ENCODE measurements at regions not wholly inside any gene's neighbourhood (a gene's known extent, or its start where the extent isn't known, plus 50 kb on each side); places are given as distances from the start of the nearest gene placed in this dataset.

- FAIRE-seq (no peak), DNase-seq (ENCODE audit: insufficient read length, low spot score) (no peak)
- TF ChIP-seq CTCF (IDR thresholded peaks at IDR 0.05; ENCODE audit: insufficient read depth, missing control alignments): no peak
Observed at GRCh38 chr6:231779-232178, 60.5 kb upstream of the DUSP22 start.

GRCh38 chr6:232982-233640 lies 59.2 kb upstream of the DUSP22 start:
- no peak for TF ChIP-seq CTCF (IDR thresholded peaks at IDR 0.05; ENCODE audit: insufficient read depth, missing control alignments)
- DNase-seq (ENCODE audit: insufficient read length, low spot score) (no peak), FAIRE-seq (no peak)

- no peak for TF ChIP-seq CTCF (IDR thresholded peaks at IDR 0.05; ENCODE audit: insufficient read depth, missing control alignments)
- FAIRE-seq (no peak), DNase-seq (ENCODE audit: insufficient read length, low spot score) (no peak)
Observed at GRCh38 chr6:234706-235372, 57.4 kb upstream of the DUSP22 start.

- FAIRE-seq: no peak
- TF ChIP-seq CTCF (IDR thresholded peaks at IDR 0.05; ENCODE audit: insufficient read depth, missing control alignments): no peak
- no peak for DNase-seq (ENCODE audit: insufficient read length, low spot score)
Observed at GRCh38 chr6:235763-236360, 56.4 kb upstream of the DUSP22 start.

GRCh38 chr6:236519-236918 lies 55.8 kb upstream of the DUSP22 start:
- TF ChIP-seq CTCF (IDR thresholded peaks at IDR 0.05; ENCODE audit: insufficient read depth, missing control alignments): no peak
- DNase-seq (ENCODE audit: insufficient read length, low spot score) (no peak), FAIRE-seq (no peak)

- no peak for DNase-seq (ENCODE audit: insufficient read length, low spot score)
- no peak for TF ChIP-seq CTCF (IDR thresholded peaks at IDR 0.05; ENCODE audit: insufficient read depth, missing control alignments)
- FAIRE-seq: no peak
Observed at GRCh38 chr6:240151-240550, 52.1 kb upstream of the DUSP22 start.

GRCh38 chr6:241336-241865 lies 50.9 kb upstream of the DUSP22 start:
- FAIRE-seq (no peak), DNase-seq (ENCODE audit: insufficient read length, low spot score) (no peak)
- no peak for TF ChIP-seq CTCF (IDR thresholded peaks at IDR 0.05; ENCODE audit: insufficient read depth, missing control alignments)

All from D721Med (cell line).